ENCODE measurements at regions not wholly inside any gene's neighbourhood (a gene's known extent, or its start where the extent isn't known, plus 50 kb on each side); places are given as distances from the start of the nearest gene placed in this dataset.
"Not testable (repeated sequence)": the region's sequence is repeated elsewhere in the genome, so short reads cannot be mapped to it uniquely, and the experiment has no call there.

- DNase-seq (ENCODE audit: low spot score), result no peak
Observed at GRCh38 chr1:99062192-99062591, 57.5 kb upstream of the PLPPR5 start.

- DNase-seq (ENCODE audit: low spot score), result no peak
Observed at GRCh38 chr1:99069146-99069545, 64.5 kb upstream of the PLPPR5 start.

- not testable (repeated sequence) for DNase-seq (ENCODE audit: low spot score)
Observed at GRCh38 chr1:99078529-99078928, 73.9 kb upstream of the PLPPR5 start.

- DNase-seq (ENCODE audit: low spot score), result no peak
Observed at GRCh38 chr1:99082366-99082765, 77.7 kb upstream of the PLPPR5 start.

- no peak for DNase-seq (ENCODE audit: low spot score)
Observed at GRCh38 chr1:99083338-99083737, 78.7 kb upstream of the PLPPR5 start.

GRCh38 chr1:99084562-99084961 lies 79.9 kb upstream of the PLPPR5 start:
- no peak for DNase-seq (ENCODE audit: low spot score)

- DNase-seq (ENCODE audit: low spot score), result no peak
Observed at GRCh38 chr1:99086057-99086456, 81.4 kb upstream of the PLPPR5 start.

GRCh38 chr1:99098589-99098988 lies 93.9 kb upstream of the PLPPR5 start:
- no peak for DNase-seq (ENCODE audit: low spot score)

- DNase-seq (ENCODE audit: low spot score), result no peak
Observed at GRCh38 chr1:99106274-99106673, 101.6 kb upstream of the PLPPR5 start.

GRCh38 chr1:99107680-99108079 lies 103.0 kb upstream of the PLPPR5 start:
- DNase-seq (ENCODE audit: low spot score), result no peak

GRCh38 chr1:99110140-99111041 lies 105.7 kb upstream of the PLPPR5 start:
- no peak for DNase-seq (ENCODE audit: low spot score)

GRCh38 chr1:99115231-99115630 lies 110.6 kb upstream of the PLPPR5 start:
- no peak for DNase-seq (ENCODE audit: low spot score)

GRCh38 chr1:99119188-99119587 lies 114.5 kb upstream of the PLPPR5 start:
- DNase-seq (ENCODE audit: low spot score), result no peak

GRCh38 chr1:99122039-99122438 lies 117.4 kb upstream of the PLPPR5 start:
- DNase-seq (ENCODE audit: low spot score), result no peak

GRCh38 chr1:99123936-99124335 lies 119.3 kb upstream of the PLPPR5 start:
- DNase-seq (ENCODE audit: low spot score), result no peak

- DNase-seq (ENCODE audit: low spot score), result no peak
Observed at GRCh38 chr1:99131546-99131945, 126.9 kb upstream of the PLPPR5 start.

GRCh38 chr1:99133756-99134500 lies 129.3 kb upstream of the PLPPR5 start:
- DNase-seq (ENCODE audit: low spot score), result no peak

- no peak for DNase-seq (ENCODE audit: low spot score)
Observed at GRCh38 chr1:99137554-99138206, 126.6 kb upstream of the PLPPR4 start.

GRCh38 chr1:99139876-99140275 lies 124.4 kb upstream of the PLPPR4 start:
- DNase-seq (ENCODE audit: low spot score), result no peak

- DNase-seq (ENCODE audit: low spot score), result peak; percentile 26
Observed at GRCh38 chr1:99146129-99146848, 118.0 kb upstream of the PLPPR4 start.

- no peak for DNase-seq (ENCODE audit: low spot score)
Observed at GRCh38 chr1:99149952-99150351, 114.3 kb upstream of the PLPPR4 start.

GRCh38 chr1:99152132-99152531 lies 112.2 kb upstream of the PLPPR4 start:
- no peak for DNase-seq (ENCODE audit: low spot score)

Measured in D341Med (cell line).